PC-9 (cell line): ENCODE measurements at regions not wholly inside any gene's neighbourhood (a gene's known extent, or its start where the extent isn't known, plus 50 kb on each side); places are given as distances from the start of the nearest gene placed in this dataset.

ENCODE experiments used
- BruUV-seq: library from RNA; stranded (reverse); fragments of 400-500 nt; replicated peaks from 2 replicates; lab custom pipeline; 2021; lab: Mats Ljungman, UMichigan
- CTCF ChIA-PET: fragments of 300-600 bp; sonication (Branson Sonifier 250); formaldehyde crosslinking; loops from one replicate; lab custom pipeline; 2022; ENCODE audit warnings: antibody characterized with exemption; lab: Charles Lee
- POLR2A ChIA-PET: fragments of 300-600 bp; sonication (Branson Sonifier 250); formaldehyde crosslinking; loops from one replicate; lab custom pipeline; 2022; ENCODE audit warnings: antibody characterized with exemption; ENCODE audit not compliant: unreplicated experiment; lab: Charles Lee
- DNase-seq, 2 experiments: peaks; one replicate each; pipeline versions ENCODE4 v3.0.0 to v3.0.0-alpha.2; 2015 to 2022; ENCODE audit warnings: mixed read lengths in 1 of 2
- H2AFZ ChIP-seq: fragments of 200-600 bp; sonication (generic); 2 replicates; pipeline ENCODE4 v1.8.1; 2017; ENCODE audit warnings: antibody characterized with exemption
- H3F3A ChIP-seq: fragments of 200-600 bp; sonication (generic); 2 replicates; pipeline ENCODE4 v1.8.1; 2017; ENCODE audit warnings: antibody characterized with exemption, mild to moderate bottlenecking, low read depth; ENCODE audit not compliant: insufficient read depth
- H3K27ac ChIP-seq: fragments of 200-600 bp; sonication (generic); 2 replicates; pipeline ENCODE4 v1.6.1; 2016; ENCODE audit warnings: mixed run types
- H3K27me3 ChIP-seq: fragments of 200-600 bp; sonication (generic); 2 replicates; pipeline ENCODE4 v1.6.1; 2016; ENCODE audit warnings: low read depth, mixed run types; ENCODE audit not compliant: insufficient read depth
- H3K36me3 ChIP-seq: fragments of 200-600 bp; sonication (generic); 2 replicates; pipeline ENCODE4 v1.6.1; 2016; ENCODE audit warnings: low read depth, mixed run types
- H3K4me1 ChIP-seq: fragments of 200-600 bp; sonication (generic); replicated peaks from 2 replicates; pipeline ENCODE4 v1.6.1; 2016; ENCODE audit warnings: mixed run types; ENCODE audit not compliant: insufficient read depth
- H3K4me2 ChIP-seq: fragments of 200-600 bp; sonication (generic); 2 replicates; pipeline ENCODE4 v1.6.1; 2017; ENCODE audit warnings: mixed run types
- H3K4me3 ChIP-seq: fragments of 200-600 bp; sonication (generic); 2 replicates; pipeline ENCODE4 v1.6.1; 2016; ENCODE audit warnings: mixed run types
- H3K79me2 ChIP-seq: fragments of 200-600 bp; sonication (generic); 2 replicates; pipeline ENCODE4 v1.6.1; 2017; ENCODE audit warnings: low read depth, mixed run types
- H3K9me2 ChIP-seq: fragments of 200-600 bp; sonication (generic); 2 replicates; pipeline ENCODE4 v1.8.1; 2017; ENCODE audit warnings: mild to moderate bottlenecking; ENCODE audit not compliant: insufficient read depth
- H3K9me3 ChIP-seq: fragments of 200-600 bp; sonication (generic); 2 replicates; pipeline ENCODE4 v1.8.1; 2016; ENCODE audit warnings: low read depth; ENCODE audit not compliant: insufficient read depth
- H4K20me1 ChIP-seq: fragments of 200-600 bp; sonication (generic); 2 replicates; pipeline ENCODE4 v1.8.1; 2017; ENCODE audit not compliant: insufficient read depth
- EZH2 ChIP-seq: fragments of 200-600 bp; sonication (generic); IDR thresholded peaks from 2 replicates; pipeline ENCODE4 v1.8.0; 2017; ENCODE audit warnings: antibody characterized with exemption, low read depth
- intact Hi-C: fragments of 100-400 bp; cut with micrococcal nuclease; formaldehyde crosslinking; loops from one replicate; pipeline ENCODE4 v1.10.0; 2022; ENCODE audit not compliant: unreplicated experiment
- TF ChIP-seq, protein P1 (sequence below): fragments of 200-600 bp; sonication (generic); conservative IDR thresholded peaks from 2 replicates; pipeline ENCODE4 v1.6.1; 2017; ENCODE audit warnings: mixed run types, antibody characterized with exemption, mild to moderate bottlenecking, moderate library complexity

DNA sequence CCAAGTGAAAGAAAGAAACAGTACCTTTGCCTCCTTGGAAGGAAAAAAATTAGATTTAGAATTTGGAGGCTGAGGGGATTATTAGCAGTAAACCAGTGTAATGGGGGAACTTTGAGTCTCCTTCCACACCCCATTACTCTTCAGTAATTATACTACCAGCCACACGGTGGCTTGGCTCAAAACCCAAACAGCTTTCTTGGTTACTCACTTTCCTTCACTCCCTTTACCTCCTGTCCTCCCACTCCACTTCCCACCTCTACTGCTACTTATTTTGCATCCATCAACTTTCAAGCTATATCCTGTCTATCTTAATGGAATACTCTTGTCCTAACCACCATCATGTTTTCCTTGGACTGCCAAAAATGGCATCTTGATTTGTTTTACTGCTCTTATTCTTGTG, 310.6 kb upstream of the AADAT start:
- DNase-seq: no peak
- intact Hi-C loops: no loop called here

DNA sequence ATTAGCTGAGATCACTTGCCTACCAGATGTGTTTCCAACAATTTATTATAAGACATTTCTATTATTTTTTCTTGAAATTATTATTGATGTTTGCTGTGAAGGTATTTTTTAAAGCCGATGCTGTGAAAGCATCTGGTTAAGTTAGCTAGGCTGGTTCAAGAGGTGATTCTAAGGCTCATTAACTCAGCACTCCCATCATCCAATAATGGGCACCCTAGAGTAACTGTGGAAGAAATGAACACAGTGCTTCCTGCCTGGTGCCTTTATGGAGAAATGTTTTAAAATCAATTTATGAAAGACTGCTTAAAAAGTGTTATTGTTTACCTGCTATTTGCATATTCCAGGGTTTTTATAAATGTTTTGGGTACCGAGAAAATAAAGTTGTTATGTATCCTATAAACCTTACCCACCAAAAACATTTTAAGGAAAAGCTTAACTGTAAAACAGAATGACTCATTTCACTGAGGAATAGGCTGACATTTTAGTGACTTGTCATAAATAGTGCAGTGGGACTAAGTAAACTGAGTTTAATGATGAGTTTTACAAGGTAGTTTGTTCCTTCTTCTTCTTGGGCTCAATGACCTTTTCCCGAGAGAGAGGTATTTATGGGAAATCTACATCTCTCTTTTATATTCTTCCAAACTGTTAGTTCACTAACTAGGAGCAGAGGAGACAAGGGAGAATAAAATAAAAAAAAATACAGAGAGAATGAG, 310.0 kb upstream of the AADAT start:
- CTCF ChIA-PET: no interaction called here

More for the DNA sequence above, 310.6 kb upstream of the AADAT start:
- POLR2A ChIA-PET: no interaction called here
- Histone ChIP-seq H3K36me3 (no peaks in the 10 kb centered on the region), H4K20me1 (no peaks in the 10 kb centered on the region), H3F3A (no peaks in the 10 kb centered on the region), H3K27ac (no peak overlapping the region), H3K4me2 (no peak overlapping the region), H3K4me1 (no peaks in the 10 kb centered on the region), H3K79me2 (no peaks in the 10 kb centered on the region), H3K9me3 (no peaks in the 10 kb centered on the region), H2AFZ (no peak overlapping the region), H3K9me2 (no peaks in the 10 kb centered on the region), H3K4me3 (no peak overlapping the region), H3K27me3 (no peaks in the 10 kb centered on the region)
- TF ChIP-seq EZH2: no peak
- TF ChIP-seq, protein P1, sequence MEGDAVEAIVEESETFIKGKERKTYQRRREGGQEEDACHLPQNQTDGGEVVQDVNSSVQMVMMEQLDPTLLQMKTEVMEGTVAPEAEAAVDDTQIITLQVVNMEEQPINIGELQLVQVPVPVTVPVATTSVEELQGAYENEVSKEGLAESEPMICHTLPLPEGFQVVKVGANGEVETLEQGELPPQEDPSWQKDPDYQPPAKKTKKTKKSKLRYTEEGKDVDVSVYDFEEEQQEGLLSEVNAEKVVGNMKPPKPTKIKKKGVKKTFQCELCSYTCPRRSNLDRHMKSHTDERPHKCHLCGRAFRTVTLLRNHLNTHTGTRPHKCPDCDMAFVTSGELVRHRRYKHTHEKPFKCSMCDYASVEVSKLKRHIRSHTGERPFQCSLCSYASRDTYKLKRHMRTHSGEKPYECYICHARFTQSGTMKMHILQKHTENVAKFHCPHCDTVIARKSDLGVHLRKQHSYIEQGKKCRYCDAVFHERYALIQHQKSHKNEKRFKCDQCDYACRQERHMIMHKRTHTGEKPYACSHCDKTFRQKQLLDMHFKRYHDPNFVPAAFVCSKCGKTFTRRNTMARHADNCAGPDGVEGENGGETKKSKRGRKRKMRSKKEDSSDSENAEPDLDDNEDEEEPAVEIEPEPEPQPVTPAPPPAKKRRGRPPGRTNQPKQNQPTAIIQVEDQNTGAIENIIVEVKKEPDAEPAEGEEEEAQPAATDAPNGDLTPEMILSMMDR: no peak
- BruUV-seq: no TSS peak
- CTCF ChIA-PET: no interaction called here

DNA sequence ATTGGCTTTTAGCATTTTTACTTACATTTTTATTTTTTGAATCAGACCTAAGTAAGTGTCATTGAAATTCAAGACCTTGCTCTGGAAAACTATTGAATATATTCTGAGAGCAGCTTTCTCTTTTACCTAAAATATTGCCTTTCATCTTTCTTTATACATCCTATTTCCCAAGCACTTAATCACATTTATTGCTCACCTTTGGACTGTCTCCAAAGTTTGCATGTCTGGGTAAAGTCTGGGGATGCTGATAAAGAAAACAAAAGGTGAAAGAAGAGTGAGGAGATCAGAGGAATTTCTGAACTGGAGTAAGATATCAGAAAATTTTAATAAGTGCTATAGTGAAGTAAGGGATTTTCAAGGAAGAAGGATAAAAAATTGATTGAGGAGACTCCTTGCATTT, 308.5 kb upstream of the AADAT start:
- CTCF ChIA-PET: no interaction called here
- Histone ChIP-seq H3K4me1 (no peaks in the 10 kb centered on the region), H4K20me1 (no peaks in the 10 kb centered on the region), H3K36me3 (no peaks in the 10 kb centered on the region), H3F3A (no peaks in the 10 kb centered on the region), H3K4me2 (no peak overlapping the region), H3K27ac (no peak overlapping the region), H3K9me2 (no peaks in the 10 kb centered on the region), H3K9me3 (no peaks in the 10 kb centered on the region), H3K4me3 (no peak overlapping the region), H3K79me2 (no peaks in the 10 kb centered on the region), H2AFZ (no peak overlapping the region), H3K27me3 (no peaks in the 10 kb centered on the region)
- POLR2A ChIA-PET: no interaction called here
- DNase-seq: no peak
- intact Hi-C loops: no loop called here
- no peak for TF ChIP-seq EZH2
- TF ChIP-seq, protein P1: no peak
- no TSS peak for BruUV-seq

More for the DNA sequence above, 310.0 kb upstream of the AADAT start:
- Histone ChIP-seq H2AFZ (no peak overlapping the region), H3K4me2 (no peak overlapping the region), H3K4me3 (no peak overlapping the region), H4K20me1 (no peaks in the 10 kb centered on the region), H3K36me3 (no peaks in the 10 kb centered on the region), H3K9me2 (no peaks in the 10 kb centered on the region), H3K4me1 (no peaks in the 10 kb centered on the region), H3K9me3 (no peaks in the 10 kb centered on the region), H3K79me2 (no peaks in the 10 kb centered on the region), H3K27me3 (no peaks in the 10 kb centered on the region), H3K27ac (no peak overlapping the region), H3F3A (no peaks in the 10 kb centered on the region)
- intact Hi-C loops: no loop called here
- TF ChIP-seq, protein P1: no peak
- TF ChIP-seq EZH2: no peak
- DNase-seq: no peak
- POLR2A ChIA-PET: interaction anchor here (0.8 kb wide), 1 partner anchor 151 kb away, joined by 13 read pairs; no protein-coding TSS in a partner anchor
- BruUV-seq: no TSS peak
